Putamen (tissue), 1 donor: ENCODE measurements at regions not wholly inside any gene's neighbourhood (a gene's known extent, or its start where the extent isn't known, plus 50 kb on each side); places are given as distances from the start of the nearest gene placed in this dataset.

ENCODE experiments used
- DNase-seq: peaks from one replicate; pipeline ENCODE4 v3.0.0-alpha.2; 2016; ENCODE audit warnings: low spot score

- no peak for DNase-seq
Measured at GRCh38 chr6:95357380-95358020, 219.8 kb upstream of the MANEA start.

GRCh38 chr6:95364016-95364604, 213.2 kb upstream of the MANEA start:
- peak; percentile 11 for DNase-seq

- no peak for DNase-seq
Measured at GRCh38 chr6:95365454-95365853, 211.9 kb upstream of the MANEA start.

GRCh38 chr6:95366414-95366813, 210.9 kb upstream of the MANEA start:
- no peak for DNase-seq

GRCh38 chr6:95383878-95384277, 193.5 kb upstream of the MANEA start:
- DNase-seq = no peak

- DNase-seq = no peak
Measured at GRCh38 chr6:95384988-95385387, 192.3 kb upstream of the MANEA start.

GRCh38 chr6:95387845-95388244, 189.5 kb upstream of the MANEA start:
- DNase-seq = peak; percentile 42

- no peak for DNase-seq
Measured at GRCh38 chr6:95404777-95405176, 172.6 kb upstream of the MANEA start.

GRCh38 chr6:95408111-95408510, 169.2 kb upstream of the MANEA start:
- DNase-seq = no peak

- no peak for DNase-seq
Measured at GRCh38 chr6:95410168-95410567, 167.2 kb upstream of the MANEA start.

GRCh38 chr6:95413789-95414188, 163.5 kb upstream of the MANEA start:
- no peak for DNase-seq

GRCh38 chr6:95417856-95418255, 159.5 kb upstream of the MANEA start:
- DNase-seq = no peak

- no peak for DNase-seq
Measured at GRCh38 chr6:95420792-95421191, 156.5 kb upstream of the MANEA start.

- DNase-seq = no peak
Measured at GRCh38 chr6:95423331-95423730, 154.0 kb upstream of the MANEA start.

GRCh38 chr6:95431637-95432228, 145.6 kb upstream of the MANEA start:
- DNase-seq = peak; percentile 30

GRCh38 chr6:95439741-95440140, 137.6 kb upstream of the MANEA start:
- DNase-seq = no peak

- no peak for DNase-seq
Measured at GRCh38 chr6:95448208-95448607, 129.1 kb upstream of the MANEA start.

GRCh38 chr6:95469511-95469910, 107.8 kb upstream of the MANEA start:
- DNase-seq = no peak

GRCh38 chr6:95478941-95479340, 98.4 kb upstream of the MANEA start:
- DNase-seq = no peak

- DNase-seq = no peak
Measured at GRCh38 chr6:95487817-95488216, 89.5 kb upstream of the MANEA start.

- DNase-seq = no peak
Measured at GRCh38 chr6:95489185-95489863, 88.0 kb upstream of the MANEA start.

- DNase-seq = no peak
Measured at GRCh38 chr6:95496769-95497426, 80.4 kb upstream of the MANEA start.
